Subcutaneous abdominal adipose tissue (tissue), 5 donors: ENCODE measurements at regions not wholly inside any gene's neighbourhood (a gene's known extent, or its start where the extent isn't known, plus 50 kb on each side); places are given as distances from the start of the nearest gene placed in this dataset.

ENCODE experiments used
- H3K27ac ChIP-seq: one replicate; pipeline ENCODE4 v1.7.0; 2013; ENCODE audit warnings: low read depth, mild to moderate bottlenecking, inconsistent platforms, low read length, moderate library complexity
- H3K27me3 ChIP-seq, 5 donors: one replicate each; pipeline ENCODE4 v1.7.0; 2013; ENCODE audit warnings: low read length in 5 of 5, inconsistent platforms in 1 of 5; ENCODE audit not compliant: control insufficient read depth in 5 of 5, insufficient read depth in 4 of 5
- H3K36me3 ChIP-seq, 5 donors: one replicate each; pipeline ENCODE4 v1.7.0; 2013; ENCODE audit warnings: low read length in 5 of 5; ENCODE audit not compliant: control insufficient read depth in 5 of 5, insufficient read depth in 5 of 5
- H3K4me1 ChIP-seq, 5 donors: one replicate each; pipeline ENCODE4 v1.7.0; 2013; ENCODE audit warnings: low read length in 5 of 5, mild to moderate bottlenecking in 3 of 5, moderate library complexity in 1 of 5; ENCODE audit not compliant: control insufficient read depth in 5 of 5, insufficient read depth in 5 of 5
- H3K4me3 ChIP-seq, 5 donors: one replicate each; pipeline ENCODE4 v1.7.0; 2013; ENCODE audit warnings: low read length in 5 of 5, low read depth in 1 of 5
- H3K9ac ChIP-seq, 5 donors: one replicate each; pipeline ENCODE4 v1.7.0; 2013; ENCODE audit warnings: low read length in 5 of 5, mild to moderate bottlenecking in 4 of 5, moderate library complexity in 3 of 5
- H3K9me3 ChIP-seq, 5 donors: one replicate each; pipeline ENCODE4 v1.7.0; 2013; ENCODE audit warnings: low read length in 5 of 5; ENCODE audit not compliant: control insufficient read depth in 5 of 5
- donor health status: healthy.
- donor health status: healthy.
- donor health status: healthy.
- donor health status: healthy.
- donor health status: healthy.

- H3K9me3 ChIP-seq = peaks cover 0 to 17% (median 0%) of the 10 kb centered on the region in 5 donors
- H3K4me3 ChIP-seq = no peak overlapping the region
- H3K27me3 ChIP-seq = no peaks in the 10 kb centered on the region
- no peaks in the 10 kb centered on the region for H3K36me3 ChIP-seq
- H3K27ac ChIP-seq = no peak overlapping the region
- no peak overlapping the region for H3K9ac ChIP-seq
- no peaks in the 10 kb centered on the region for H3K4me1 ChIP-seq
Measured at GRCh38 chr16:35182043-35182677, 1722.7 kb downstream of the TP53TG3F start.

- H3K27ac ChIP-seq = no peak overlapping the region
- no peaks in the 10 kb centered on the region for H3K4me1 ChIP-seq
- H3K9me3 ChIP-seq = peaks cover 0 to 25% (median 0%) of the 10 kb centered on the region in 5 donors
- no peaks in the 10 kb centered on the region for H3K27me3 ChIP-seq
- H3K36me3 ChIP-seq = no peaks in the 10 kb centered on the region
- no peak overlapping the region for H3K4me3 ChIP-seq
- H3K9ac ChIP-seq = no peak overlapping the region
Measured at GRCh38 chr16:35182943-35183550, 1723.6 kb downstream of the TP53TG3F start.

GRCh38 chr16:35184356-35184870 lies 1725.0 kb downstream of the TP53TG3F start:
- no peaks in the 10 kb centered on the region for H3K27me3 ChIP-seq
- H3K36me3 ChIP-seq = no peaks in the 10 kb centered on the region
- no peak overlapping the region for H3K9ac ChIP-seq
- H3K4me3 ChIP-seq = no peak overlapping the region
- H3K4me1 ChIP-seq = no peaks in the 10 kb centered on the region
- H3K27ac ChIP-seq = no peak overlapping the region
- H3K9me3 ChIP-seq = peaks cover 0 to 26% (median 0%) of the 10 kb centered on the region in 5 donors

- Histone ChIP-seq H3K9me3 (peaks cover 0 to 26% (median 0%) of the 10 kb centered on the region in 5 donors), H3K4me1 (no peaks in the 10 kb centered on the region), H3K27me3 (no peaks in the 10 kb centered on the region), H3K9ac (no peak overlapping the region), H3K36me3 (no peaks in the 10 kb centered on the region), H3K27ac (no peak overlapping the region), H3K4me3 (no peak overlapping the region)
Measured at GRCh38 chr16:35185366-35186044, 1726.1 kb downstream of the TP53TG3F start.

GRCh38 chr16:35186045-35186759 lies 1726.8 kb downstream of the TP53TG3F start:
- Histone ChIP-seq H3K4me1 (no peaks in the 10 kb centered on the region), H3K4me3 (peak overlapping the region in 1 of 5 donors; percentile 4), H3K9ac (no peak overlapping the region), H3K9me3 (peaks cover 0 to 21% (median 0%) of the 10 kb centered on the region in 5 donors), H3K36me3 (no peaks in the 10 kb centered on the region), H3K27ac (no peak overlapping the region), H3K27me3 (no peaks in the 10 kb centered on the region)

GRCh38 chr16:35187665-35188225 lies 1728.3 kb downstream of the TP53TG3F start:
- Histone ChIP-seq H3K27me3 (no peaks in the 10 kb centered on the region), H3K9ac (no peak overlapping the region), H3K9me3 (peaks cover 0 to 21% (median 0%) of the 10 kb centered on the region in 5 donors), H3K4me3 (no peak overlapping the region), H3K27ac (no peak overlapping the region), H3K4me1 (no peaks in the 10 kb centered on the region), H3K36me3 (no peaks in the 10 kb centered on the region)

GRCh38 chr16:35188288-35189155 lies 1729.1 kb downstream of the TP53TG3F start:
- Histone ChIP-seq H3K4me1 (no peaks in the 10 kb centered on the region), H3K4me3 (no peak overlapping the region), H3K27ac (no peak overlapping the region), H3K36me3 (no peaks in the 10 kb centered on the region), H3K9ac (no peak overlapping the region), H3K9me3 (peaks cover 0 to 19% (median 0%) of the 10 kb centered on the region in 5 donors), H3K27me3 (no peaks in the 10 kb centered on the region)

- Histone ChIP-seq H3K4me1 (no peaks in the 10 kb centered on the region), H3K27me3 (no peaks in the 10 kb centered on the region), H3K9ac (no peak overlapping the region), H3K4me3 (no peak overlapping the region), H3K27ac (no peak overlapping the region), H3K9me3 (peaks cover 0 to 23% (median 5%) of the 10 kb centered on the region in 5 donors), H3K36me3 (no peaks in the 10 kb centered on the region)
Measured at GRCh38 chr16:35192993-35193392, 1733.6 kb downstream of the TP53TG3F start.

- H3K9me3 ChIP-seq = peaks cover 0 to 26% (median 5%) of the 10 kb centered on the region in 5 donors
- H3K27ac ChIP-seq = no peak overlapping the region
- no peak overlapping the region for H3K9ac ChIP-seq
- no peaks in the 10 kb centered on the region for H3K4me1 ChIP-seq
- H3K36me3 ChIP-seq = no peaks in the 10 kb centered on the region
- H3K27me3 ChIP-seq = no peaks in the 10 kb centered on the region
- no peak overlapping the region for H3K4me3 ChIP-seq
Measured at GRCh38 chr16:35193956-35194355, 1734.5 kb downstream of the TP53TG3F start.
